ENCODE measurements at regions not wholly inside any gene's neighbourhood (a gene's known extent, or its start where the extent isn't known, plus 50 kb on each side); places are given as distances from the start of the nearest gene placed in this dataset.

- no peak for DNase-seq (ENCODE audit: low read depth)
- no peak overlapping the region for H3K4me3 ChIP-seq (ENCODE audit: low read depth, low read length)
- TF ChIP-seq CTCF (conservative IDR thresholded peaks at IDR 0.05; ENCODE audit: low read depth, low read length): no peak
These were observed 205.3 kb downstream of the TBXT start for GRCh38 chr6:165962366-165962765.

- no peak overlapping the region for H3K4me3 ChIP-seq (ENCODE audit: low read depth, low read length)
- no peak for TF ChIP-seq CTCF (conservative IDR thresholded peaks at IDR 0.05; ENCODE audit: low read depth, low read length)
- DNase-seq (ENCODE audit: low read depth): no peak
These were observed 206.4 kb downstream of the TBXT start for GRCh38 chr6:165961233-165961632.

- DNase-seq (ENCODE audit: low read depth): no peak
- TF ChIP-seq CTCF (conservative IDR thresholded peaks at IDR 0.05; ENCODE audit: low read depth, low read length): no peak
- H3K4me3 ChIP-seq (ENCODE audit: low read depth, low read length): no peak overlapping the region
These were observed 207.0 kb downstream of the TBXT start for GRCh38 chr6:165960695-165961094.

- no peak for TF ChIP-seq CTCF (conservative IDR thresholded peaks at IDR 0.05; ENCODE audit: low read depth, low read length)
- no peak for DNase-seq (ENCODE audit: low read depth)
- no peak overlapping the region for H3K4me3 ChIP-seq (ENCODE audit: low read depth, low read length)
These were observed 208.0 kb downstream of the TBXT start for GRCh38 chr6:165959627-165960026.

GRCh38 chr6:165956874-165957273, 210.8 kb downstream of the TBXT start:
- no peak overlapping the region for H3K4me3 ChIP-seq (ENCODE audit: low read depth, low read length)
- no peak for TF ChIP-seq CTCF (conservative IDR thresholded peaks at IDR 0.05; ENCODE audit: low read depth, low read length)
- no peak for DNase-seq (ENCODE audit: low read depth)

- H3K4me3 ChIP-seq (ENCODE audit: low read depth, low read length): no peak overlapping the region
- no peak for TF ChIP-seq CTCF (conservative IDR thresholded peaks at IDR 0.05; ENCODE audit: low read depth, low read length)
- DNase-seq (ENCODE audit: low read depth): no peak
These were observed 215.1 kb downstream of the TBXT start for GRCh38 chr6:165952514-165952913.

GRCh38 chr6:165950316-165950715, 217.3 kb downstream of the TBXT start:
- no peak for TF ChIP-seq CTCF (conservative IDR thresholded peaks at IDR 0.05; ENCODE audit: low read depth, low read length)
- DNase-seq (ENCODE audit: low read depth): no peak
- no peak overlapping the region for H3K4me3 ChIP-seq (ENCODE audit: low read depth, low read length)
